GM21528 (cell line): ENCODE measurements at regions not wholly inside any gene's neighbourhood (a gene's known extent, or its start where the extent isn't known, plus 50 kb on each side); places are given as distances from the start of the nearest gene placed in this dataset.
A peak's percentile ranks its signal among the peaks of the same experiment; 100 is the strongest.

Experiments used
- ATAC-seq: cut with Tn5 transposase; IDR thresholded peaks from one replicate; pipeline ENCODE4 v1.9.1; 2021; ENCODE audit warnings: mild to moderate bottlenecking, moderate library complexity; ENCODE audit not compliant: unreplicated experiment, low FRiP score

GRCh38 chr2:136408795-136409194, 290.8 kb upstream of the CXCR4 start:
- no peak for ATAC-seq

- no peak for ATAC-seq
Observed at GRCh38 chr2:136407952-136408318, 290.0 kb upstream of the CXCR4 start.

GRCh38 chr2:136407117-136407951, 289.4 kb upstream of the CXCR4 start:
- no peak for ATAC-seq

GRCh38 chr2:136404925-136405324, 287.0 kb upstream of the CXCR4 start:
- ATAC-seq, result no peak

- ATAC-seq, result no peak
Observed at GRCh38 chr2:136404176-136404575, 286.2 kb upstream of the CXCR4 start.

- ATAC-seq, result no peak
Observed at GRCh38 chr2:136402281-136402680, 284.3 kb upstream of the CXCR4 start.

- ATAC-seq, result no peak
Observed at GRCh38 chr2:136399667-136400289, 281.8 kb upstream of the CXCR4 start.

GRCh38 chr2:136395582-136395981, 277.6 kb upstream of the CXCR4 start:
- ATAC-seq, result no peak

GRCh38 chr2:136394136-136395060, 276.4 kb upstream of the CXCR4 start:
- peak; percentile 78 for ATAC-seq

GRCh38 chr2:136393514-136393913, 275.6 kb upstream of the CXCR4 start:
- no peak for ATAC-seq

GRCh38 chr2:136392897-136393505, 275.1 kb upstream of the CXCR4 start:
- ATAC-seq, result no peak

GRCh38 chr2:136389809-136390208, 271.9 kb upstream of the CXCR4 start:
- peak; percentile 74 for ATAC-seq

- ATAC-seq, result no peak
Observed at GRCh38 chr2:136386046-136386445, 268.1 kb upstream of the CXCR4 start.

- ATAC-seq, result peak; percentile 44
Observed at GRCh38 chr2:136384531-136385303, 266.8 kb upstream of the CXCR4 start.

- ATAC-seq, result no peak
Observed at GRCh38 chr2:136383167-136383566, 265.2 kb upstream of the CXCR4 start.

GRCh38 chr2:136381722-136382633, 264.0 kb upstream of the CXCR4 start:
- peak; percentile 87 for ATAC-seq

GRCh38 chr2:136381245-136381644, 263.3 kb upstream of the CXCR4 start:
- no peak for ATAC-seq

- no peak for ATAC-seq
Observed at GRCh38 chr2:136378712-136379595, 261.0 kb upstream of the CXCR4 start.
